Stimulated activated CD4-positive, alpha-beta T cell treated with anti-CD3 and anti-CD28 coated beads, Interleukin-1b, Interleukin-23, amount 100 ng/mL, for 48 hours (primary cell): ENCODE measurements at regions not wholly inside any gene's neighbourhood (a gene's known extent, or its start where the extent isn't known, plus 50 kb on each side); places are given as distances from the start of the nearest gene placed in this dataset.

Experiments
- DNase-seq: peaks from one replicate; pipeline ENCODE4 v3.0.0-alpha.2; 2020

DNA sequence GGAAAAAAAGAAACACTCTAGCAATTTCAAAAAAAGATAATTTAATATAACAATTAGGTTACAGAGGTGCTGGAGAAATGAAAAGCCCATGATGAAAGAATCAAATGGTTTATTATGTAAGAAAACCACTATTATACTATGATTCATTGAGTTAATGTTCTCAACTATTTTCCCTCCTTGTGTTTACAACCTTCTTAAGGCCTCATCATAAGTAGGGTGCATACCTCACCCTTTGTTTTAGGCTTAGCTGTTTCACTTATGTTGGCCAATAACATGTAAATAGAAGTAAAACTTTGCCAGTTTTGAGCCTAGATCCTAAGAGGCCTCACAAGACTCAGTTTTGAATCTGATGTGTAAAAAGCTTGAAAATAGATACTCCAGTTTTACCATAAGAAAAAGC is 418.3 kb upstream of the DDX18 start:
- DNase-seq, result no peak

DNA sequence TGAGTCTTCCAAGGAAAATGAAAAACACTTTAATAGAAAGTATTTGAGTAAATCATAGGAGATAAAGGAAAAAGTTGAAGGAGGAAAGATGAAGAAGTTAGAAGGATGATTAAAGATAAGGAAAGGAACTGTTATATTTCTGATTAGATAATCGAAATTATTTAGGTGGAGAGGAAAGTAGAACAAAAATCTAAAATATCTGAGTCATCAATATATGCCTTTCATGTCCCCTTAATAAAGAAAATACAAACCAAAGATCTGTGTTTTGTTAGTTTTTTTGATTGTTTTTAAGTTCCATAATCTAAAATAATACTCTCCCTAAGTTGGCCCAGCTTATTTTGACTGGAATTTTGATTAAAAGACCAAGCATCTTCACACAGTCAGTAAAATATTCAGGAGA is 412.9 kb upstream of the DDX18 start:
- no peak for DNase-seq

DNA sequence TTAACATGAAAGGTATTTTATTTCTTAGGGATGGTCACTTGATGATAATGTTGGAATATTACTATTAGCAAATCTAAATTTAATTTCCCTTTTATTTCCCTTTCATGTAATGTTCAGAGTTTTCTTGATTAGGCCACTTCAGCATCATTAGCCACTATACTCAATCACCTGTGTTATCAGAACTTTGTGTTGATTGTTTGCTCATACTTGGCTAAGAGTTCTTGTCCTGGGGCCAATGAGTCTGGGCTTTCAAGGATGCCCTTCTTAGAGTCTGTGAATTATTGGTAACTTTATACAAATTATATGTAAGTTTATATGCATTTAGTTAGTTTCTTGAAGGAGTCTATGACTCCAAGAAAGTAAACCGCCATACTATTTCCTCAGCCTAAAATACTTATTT is 408.0 kb upstream of the DDX18 start:
- DNase-seq, result no peak

DNA sequence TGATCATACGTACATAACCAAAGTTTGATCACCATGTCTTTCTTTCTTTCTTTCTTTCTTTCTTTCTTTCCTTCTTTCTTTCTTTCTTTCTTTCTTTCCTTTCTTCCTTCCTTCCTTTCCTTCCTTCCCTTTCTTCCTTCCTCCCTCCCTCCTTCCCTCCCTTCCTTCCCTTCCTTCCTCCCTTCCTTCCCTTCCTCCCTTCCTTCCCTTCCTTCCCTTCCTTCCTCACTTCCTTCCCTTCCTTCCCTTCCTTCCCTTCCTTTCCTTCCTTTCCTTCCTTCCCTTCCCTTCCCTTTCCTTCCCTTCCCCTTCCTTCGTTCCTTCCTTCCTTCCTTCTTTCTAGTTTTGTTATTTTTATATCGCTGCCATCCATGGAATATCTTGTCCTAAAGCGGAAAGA is 406.7 kb upstream of the DDX18 start:
- no peak for DNase-seq

DNA sequence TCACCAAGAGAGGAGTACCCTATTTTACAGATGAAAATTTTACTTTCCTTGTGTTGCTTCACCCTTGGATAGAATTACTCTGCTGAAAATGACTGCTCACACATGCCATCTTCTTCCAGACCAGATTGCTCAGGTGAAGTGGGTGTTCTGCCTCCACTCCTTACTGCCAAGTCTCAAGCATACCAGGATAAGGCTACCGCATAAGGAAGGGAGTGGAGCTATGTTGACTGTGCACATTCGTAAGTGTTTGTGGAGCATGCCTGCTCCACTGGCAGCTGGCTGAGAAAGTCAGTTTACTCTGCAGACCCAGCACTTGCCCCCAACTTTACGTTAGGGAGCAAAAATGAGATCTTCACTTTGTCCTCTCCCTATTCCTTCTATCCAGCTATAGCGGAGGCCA is 405.0 kb upstream of the DDX18 start:
- DNase-seq, result no peak

DNA sequence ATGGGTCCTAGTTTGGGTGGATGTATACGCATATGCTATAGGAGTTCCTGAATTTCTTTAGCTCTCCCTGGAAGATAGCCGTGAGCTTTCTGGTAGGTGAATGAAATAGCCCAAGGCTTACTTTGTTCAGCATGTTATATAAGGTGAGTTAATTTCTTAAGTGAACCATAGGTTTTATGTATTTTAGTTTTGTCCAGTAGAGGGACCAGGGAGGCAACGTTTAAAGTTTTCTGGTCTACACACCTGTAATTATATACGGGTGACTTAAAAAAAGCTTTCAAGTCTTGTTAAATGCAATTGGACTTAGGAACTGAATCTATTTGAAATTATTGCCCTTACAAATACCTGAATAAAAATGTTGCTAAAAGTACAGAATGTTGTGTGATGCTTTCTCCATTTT is 402.5 kb upstream of the DDX18 start:
- no peak for DNase-seq

DNA sequence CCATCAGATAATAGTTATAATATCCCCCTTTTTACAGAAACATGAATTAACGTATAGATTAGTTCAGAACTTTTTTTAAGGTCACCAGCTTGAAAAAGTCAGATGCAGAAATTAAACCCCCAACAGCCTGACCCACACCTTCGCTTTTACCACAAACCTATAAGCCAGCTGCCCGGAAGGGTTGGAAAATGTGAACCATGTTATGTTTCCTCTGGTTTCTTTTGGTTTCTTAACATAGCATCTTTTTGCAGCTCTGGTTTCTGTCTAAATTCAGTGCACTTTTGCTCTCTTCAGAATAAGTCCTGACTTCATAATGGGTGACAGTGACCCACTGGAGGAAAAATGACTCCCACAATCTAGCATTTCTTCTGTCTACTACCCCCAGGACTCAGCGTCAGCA is 381.7 kb upstream of the DDX18 start:
- no peak for DNase-seq

DNA sequence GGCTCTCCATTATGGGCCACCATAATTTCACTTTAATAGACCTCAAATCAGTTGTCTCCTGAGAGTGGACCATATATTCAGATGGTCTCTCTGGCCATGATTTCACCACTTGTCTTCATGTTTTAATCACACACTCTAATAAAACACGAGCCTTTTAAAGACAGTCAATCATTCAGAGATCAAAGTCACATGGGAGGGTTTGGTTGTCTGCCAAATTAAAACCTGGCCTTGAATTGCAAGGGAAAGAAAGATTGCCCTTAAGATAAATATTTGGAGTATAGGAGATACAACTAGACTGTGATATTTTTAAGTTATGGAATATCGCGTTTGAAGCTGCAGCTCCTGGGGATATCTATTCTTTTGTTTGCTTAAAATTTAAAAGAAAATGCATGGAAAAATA is 377.8 kb upstream of the DDX18 start:
- DNase-seq, result no peak

DNA sequence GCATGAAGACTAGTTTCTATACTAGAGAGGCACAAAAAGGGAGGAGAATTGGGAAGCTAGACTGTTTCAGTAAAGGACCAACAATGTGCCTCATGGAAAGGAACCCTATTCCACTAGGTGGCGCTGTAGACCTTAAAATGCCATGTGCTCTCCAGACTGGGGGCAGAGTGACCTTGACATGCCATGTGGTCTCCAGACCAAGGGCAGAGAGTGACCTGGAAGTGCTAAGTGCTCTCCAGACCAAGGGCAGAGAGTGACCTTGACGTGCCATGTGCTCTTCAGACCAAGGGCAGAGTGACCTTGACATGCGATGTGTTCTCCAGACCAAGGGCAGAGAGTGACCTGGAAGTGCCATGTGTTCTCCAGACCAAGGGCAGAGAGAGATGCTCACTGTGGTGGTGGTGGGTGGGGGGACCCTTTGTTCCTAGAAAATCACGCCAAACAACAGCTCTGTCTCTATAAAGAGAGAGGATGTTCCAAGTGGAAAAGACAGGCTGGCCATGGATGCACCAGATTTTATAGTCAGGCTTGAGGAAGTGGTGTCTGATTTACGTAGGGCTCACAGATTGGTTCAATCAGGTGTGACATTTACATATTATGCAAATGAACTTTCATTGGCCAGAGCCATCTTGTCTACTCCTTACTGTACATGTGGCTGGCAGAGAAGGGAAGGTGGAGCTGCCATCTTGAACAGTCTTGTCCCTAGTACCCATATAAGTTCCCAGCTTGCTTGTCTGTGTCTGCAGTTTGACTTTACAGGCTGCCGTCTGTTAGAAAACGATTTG is 344.0 kb upstream of the DDX18 start:
- peak; percentile 8 for DNase-seq

DNA sequence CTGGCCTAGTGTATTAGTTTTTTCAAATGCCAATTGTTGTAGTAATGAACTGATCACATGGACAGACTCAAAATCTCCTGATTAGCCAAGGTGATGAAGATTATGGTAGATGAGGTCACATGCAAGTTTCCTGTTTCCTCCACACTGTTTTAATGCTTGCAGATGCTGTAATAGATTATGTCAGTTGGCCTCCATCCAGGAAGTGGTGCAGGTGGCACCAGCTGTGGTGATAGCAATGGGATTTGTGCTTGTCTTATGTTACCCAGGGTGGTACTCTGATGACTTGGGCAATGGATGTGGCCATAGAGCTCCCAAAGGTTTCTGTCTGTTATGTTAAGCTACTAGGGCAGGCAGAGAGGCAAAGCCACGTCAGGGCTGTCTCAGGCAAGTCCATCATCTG is 332.9 kb upstream of the DDX18 start:
- DNase-seq, result no peak

DNA sequence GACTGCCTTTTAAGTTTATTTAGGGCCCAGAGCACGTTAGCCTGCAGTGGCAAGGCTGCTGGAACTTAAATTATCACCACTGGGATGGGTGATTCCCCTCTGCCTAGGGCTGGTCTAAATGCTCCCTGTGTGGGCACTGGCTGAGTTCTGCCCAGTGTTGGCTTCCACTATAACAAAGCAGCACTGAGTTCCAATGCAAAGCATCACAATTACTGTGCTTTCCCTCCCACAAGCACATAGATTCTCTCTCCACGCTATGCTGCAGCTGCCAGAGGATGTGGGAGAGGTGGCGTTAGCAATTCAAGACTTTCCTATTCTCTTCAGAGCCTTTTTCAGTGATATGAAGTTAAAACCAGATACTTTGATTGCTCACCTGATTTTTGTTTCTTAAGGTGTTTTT is 328.9 kb upstream of the DDX18 start:
- no peak for DNase-seq

DNA sequence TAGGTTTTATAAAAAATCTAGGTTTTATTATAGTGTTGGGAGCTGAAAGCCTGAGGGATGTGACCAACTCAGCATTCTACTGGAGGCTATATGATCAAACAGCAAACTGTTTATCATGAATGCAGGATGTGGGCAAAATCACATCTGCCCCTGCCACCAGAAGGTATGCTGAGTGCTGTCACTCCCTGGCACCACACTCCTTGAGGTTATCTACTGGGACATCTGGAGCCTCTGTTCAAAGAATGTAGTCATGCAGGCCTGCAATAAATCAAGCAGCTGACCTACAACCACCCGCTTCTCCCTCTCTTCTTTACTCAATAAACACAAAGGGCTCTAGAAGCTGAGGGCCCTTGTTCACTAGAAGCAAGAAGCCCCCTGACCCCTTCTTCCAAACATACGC is 328.4 kb upstream of the DDX18 start:
- no peak for DNase-seq

DNA sequence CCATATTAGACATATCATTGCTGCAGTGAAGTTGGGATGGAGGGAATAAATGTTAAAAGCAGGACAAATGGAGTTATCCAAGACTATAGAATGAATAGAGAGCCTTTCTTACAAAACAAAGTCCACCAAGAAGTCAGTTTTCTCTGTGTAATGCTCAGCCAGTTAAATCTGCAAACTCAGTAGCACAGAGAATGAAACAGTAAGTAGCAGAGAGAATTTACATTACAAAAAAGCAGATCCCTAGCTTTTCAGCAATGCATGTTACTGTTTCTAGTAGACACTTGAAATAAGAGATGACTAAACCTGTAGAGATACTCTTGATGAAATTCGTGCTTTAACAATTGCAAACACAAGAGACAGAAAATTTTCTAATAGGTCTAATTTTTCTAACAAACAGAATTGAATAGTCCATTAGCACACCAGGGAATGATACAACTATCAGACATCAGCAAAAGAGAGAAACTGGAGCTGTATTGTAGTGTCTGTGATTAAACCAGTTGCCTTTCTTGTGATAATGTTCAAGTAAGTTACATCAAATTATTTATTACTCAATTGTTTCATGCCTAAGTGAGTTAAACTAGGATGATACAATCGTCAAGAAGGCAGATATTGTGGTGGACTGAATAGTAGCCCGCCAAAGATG is 322.2 kb upstream of the DDX18 start:
- DNase-seq, result no peak

DNA sequence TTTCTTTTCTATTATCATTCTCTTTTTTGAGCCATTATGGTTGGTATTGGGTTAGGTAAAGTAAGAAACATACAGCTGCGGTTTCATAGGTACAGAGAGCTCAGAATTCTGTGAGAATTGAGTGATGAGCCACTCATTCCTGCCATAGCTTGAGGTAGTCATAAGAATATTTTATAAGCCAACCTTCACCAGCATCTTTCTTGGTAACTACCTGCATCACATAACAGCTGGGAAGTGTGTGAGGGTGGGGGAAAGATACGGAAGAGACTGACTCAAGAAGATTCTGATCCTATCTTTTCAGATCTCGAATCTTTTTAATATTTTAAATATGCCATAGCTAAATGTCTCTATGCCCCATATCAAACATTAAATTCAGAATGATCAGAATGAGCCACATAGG is 313.8 kb upstream of the DDX18 start:
- no peak for DNase-seq

DNA sequence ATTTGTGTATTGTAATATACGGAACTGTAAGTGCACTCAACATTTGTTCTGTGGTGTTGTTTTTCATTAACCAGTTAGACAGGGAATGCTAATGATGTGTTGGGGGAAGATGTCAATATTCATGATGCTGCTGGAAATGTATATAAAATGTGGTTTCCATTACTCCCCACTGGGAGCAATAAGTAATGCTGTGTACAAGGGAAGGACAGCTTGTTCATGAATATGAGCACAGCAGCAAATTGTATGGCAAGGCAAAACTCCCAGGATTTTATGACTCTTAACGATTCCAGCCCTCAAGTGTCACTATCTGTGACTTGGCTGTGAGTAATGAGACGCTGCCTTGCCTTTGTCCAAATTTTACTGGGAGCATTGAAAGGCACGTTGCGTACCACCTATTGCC is 312.4 kb upstream of the DDX18 start:
- no peak for DNase-seq

DNA sequence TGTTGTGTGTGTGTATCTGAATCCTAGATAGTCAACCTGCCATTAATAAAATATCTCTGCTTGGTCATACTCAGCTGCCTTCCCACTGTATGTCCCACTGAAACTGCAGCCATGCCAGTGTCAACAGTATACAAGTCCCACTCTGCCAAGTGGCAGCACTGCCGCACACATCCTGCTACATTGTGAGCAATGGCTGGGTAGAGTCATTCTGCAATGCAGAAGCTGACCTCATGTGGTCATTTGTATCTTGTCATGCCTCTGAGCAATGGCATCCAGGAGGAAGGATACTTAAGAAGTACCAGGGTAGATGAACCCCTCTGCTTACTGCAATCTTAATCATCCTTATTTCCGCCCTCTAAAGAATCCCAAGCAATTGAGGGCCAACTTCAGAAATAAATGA is 302.2 kb upstream of the DDX18 start:
- no peak for DNase-seq

DNA sequence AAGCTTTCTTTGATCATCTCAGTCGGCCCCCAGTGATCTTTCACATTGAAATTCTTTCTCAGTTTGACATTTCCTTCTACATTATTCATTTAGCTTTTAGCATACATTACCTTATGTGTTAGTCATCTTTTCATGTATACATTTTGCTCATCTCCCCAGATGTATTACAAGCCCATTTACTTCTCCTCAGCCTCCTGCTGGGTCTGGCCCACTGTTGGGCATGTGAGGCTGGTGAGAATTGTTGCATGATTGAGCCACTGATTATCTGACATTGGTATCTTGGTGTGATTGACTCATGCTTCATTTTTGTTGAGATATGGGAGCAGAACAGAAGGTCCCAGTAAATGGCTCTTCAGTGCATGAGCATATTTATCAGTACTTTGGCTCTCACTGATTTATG is 300.1 kb upstream of the DDX18 start:
- DNase-seq, result no peak

DNA sequence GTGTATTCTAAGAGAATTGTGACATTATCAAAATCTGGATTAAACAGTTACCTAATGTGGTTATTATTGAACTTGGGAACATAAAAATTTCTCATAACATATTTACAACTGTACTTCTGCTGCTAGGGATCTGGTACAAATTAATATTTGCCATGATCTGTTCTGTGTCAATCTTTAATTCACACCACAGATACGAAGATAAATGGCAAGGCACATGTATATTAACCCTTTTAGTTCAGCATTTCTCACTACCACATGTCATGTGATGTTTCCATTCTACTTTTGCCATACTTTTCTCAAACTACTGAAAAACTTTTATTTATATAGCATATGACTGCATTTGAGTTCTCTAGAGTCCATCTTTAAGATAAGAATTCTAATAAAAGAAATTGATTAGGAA is 295.3 kb upstream of the DDX18 start:
- no peak for DNase-seq

DNA sequence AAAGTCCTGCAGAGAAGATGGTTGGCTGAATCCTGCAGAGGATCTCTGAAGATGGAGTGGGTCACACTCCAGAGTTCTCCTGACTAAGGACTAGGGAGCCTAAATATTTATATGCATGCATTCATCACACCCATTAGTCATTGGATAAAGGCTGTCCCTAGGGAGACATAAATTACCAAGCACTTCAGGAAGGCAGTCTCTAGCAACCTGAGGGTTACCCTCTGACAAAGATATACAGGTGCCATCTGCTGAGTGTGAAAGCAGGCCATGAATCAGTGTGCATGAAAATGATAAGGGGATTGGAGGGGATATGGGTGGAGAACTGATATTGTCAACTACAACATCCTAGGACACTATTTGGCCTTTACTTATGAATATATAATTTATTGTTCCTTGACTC is 294.8 kb upstream of the DDX18 start:
- no peak for DNase-seq

DNA sequence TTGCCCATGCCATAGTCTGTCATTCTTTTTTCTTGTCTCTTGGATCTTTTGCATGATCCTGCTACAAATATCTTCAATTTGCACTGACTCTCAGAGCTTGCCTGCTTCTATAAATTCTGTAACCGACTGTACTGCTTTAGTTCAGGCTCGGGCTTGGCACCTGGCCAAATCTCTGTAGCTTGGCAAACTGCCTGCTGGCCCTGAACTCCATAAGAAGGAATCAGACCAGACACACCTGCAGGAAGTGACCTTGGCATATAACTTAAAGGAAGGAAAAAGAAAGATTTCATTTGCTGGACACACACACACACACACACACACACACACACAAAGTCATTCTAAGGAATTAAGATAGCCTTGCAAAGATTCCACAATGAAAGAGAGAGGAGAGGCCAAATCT is 291.2 kb upstream of the DDX18 start:
- no peak for DNase-seq

DNA sequence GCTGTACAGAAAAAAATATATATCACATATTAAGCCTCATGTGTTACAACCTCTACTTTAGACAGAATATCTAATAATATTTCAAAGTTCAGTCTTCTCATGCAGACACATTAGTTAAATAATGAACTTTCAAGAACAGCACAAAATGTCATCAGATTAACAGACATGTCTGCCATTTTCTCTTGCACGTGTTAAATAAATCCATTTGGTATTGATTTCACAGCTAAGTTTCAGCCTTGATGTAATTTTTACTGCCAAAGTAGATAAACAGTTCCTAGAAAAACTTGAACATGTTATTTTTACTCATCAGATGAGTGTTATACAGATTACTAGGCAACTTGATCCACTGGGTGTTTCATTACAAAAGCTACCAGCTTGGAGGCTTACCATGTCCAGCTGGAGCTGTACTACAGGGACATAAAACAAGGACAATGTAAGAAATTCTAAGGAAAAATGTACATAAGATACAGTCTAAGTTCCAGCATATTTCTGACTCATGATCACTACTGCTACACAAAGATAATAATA is 290.7 kb upstream of the DDX18 start:
- no peak for DNase-seq

DNA sequence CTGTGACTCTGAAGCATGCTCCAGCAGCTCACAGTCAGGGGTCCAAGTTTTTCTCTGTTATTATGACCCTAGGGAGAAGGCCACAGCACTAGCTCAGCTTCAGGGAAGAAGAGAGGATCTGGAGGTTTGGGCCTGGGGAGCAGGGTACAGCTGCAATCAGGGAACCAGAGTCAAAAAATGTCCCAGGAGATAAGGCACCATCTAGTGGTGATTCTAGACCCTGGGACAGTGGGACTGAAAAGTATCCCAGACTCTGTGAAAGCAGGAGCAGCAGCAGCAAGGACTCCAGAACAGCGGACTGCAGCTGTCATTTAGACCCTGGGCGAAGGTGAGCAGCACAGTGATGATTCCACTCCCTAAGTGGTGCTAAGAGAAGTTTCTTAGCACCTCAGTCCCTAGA is 278.4 kb upstream of the DDX18 start:
- DNase-seq, result no peak

DNA sequence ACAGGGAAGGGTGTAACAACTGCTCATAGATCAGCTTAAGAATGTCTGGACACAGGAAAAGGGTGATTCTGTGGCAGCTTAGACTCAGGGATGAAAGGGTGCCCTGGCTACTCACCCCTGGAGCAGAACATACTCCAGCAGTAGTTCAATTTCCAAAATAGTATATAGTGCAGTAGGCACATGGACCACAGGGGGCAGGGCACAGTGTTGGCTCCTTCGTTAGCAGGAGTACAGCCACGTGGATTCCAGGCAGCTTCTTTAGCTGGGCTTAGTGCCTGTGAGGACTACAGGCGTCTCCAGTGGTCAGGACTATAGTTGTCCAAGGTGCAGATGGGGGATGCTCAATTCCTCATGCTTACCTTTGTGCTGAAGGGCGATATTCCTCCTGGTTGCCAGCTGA is 277.5 kb upstream of the DDX18 start:
- DNase-seq, result no peak

DNA sequence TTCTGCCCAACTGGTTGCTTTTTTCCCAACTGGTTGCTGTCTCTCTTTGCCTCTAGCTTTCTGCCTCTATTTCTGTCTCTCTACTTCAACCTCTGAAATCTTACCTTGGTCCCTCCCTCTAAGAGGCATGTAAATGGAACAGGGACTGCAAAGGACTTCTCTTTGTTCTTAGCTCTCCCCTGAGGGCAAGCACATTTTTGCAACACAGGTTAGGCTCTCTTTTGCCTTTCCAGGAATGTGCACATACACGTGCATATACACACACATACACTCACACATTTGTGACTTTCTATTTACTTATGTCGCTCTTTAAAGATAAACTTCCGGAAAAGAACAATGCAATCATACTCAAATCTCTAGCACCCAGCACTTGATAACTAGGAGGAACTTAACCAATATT is 262.6 kb upstream of the DDX18 start:
- no peak for DNase-seq

DNA sequence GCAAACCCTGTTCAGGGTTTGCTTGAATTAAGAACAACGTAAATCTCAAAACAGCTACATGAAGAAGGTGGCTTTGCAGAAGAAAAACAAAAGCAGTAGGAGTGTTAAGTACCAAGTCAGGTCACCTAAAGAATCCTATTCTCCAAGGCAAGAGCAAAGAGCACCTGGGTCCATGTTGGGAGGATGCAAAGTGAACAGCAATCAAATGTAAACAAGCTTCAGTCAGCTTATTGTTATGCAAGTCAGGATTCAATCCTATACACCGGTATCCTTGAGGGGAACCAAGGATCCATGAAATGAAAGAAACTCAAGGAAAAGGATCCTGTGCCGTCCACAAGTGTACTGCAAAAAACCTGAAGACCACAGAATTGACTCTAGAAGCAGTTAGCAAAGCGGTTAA is 261.0 kb upstream of the DDX18 start:
- DNase-seq, result no peak
